ENCODE measurements at regions not wholly inside any gene's neighbourhood (a gene's known extent, or its start where the extent isn't known, plus 50 kb on each side); places are given as distances from the start of the nearest gene placed in this dataset.

GRCh38 chr3:177469216-177469615, 271.9 kb upstream of the TBL1XR1 start:
- no peak for TF ChIP-seq CTCF (IDR thresholded peaks at IDR 0.05; ENCODE audit: control insufficient read depth, insufficient read depth, low read depth, low read length, missing control alignments)
- H3K4me3 ChIP-seq (ENCODE audit: control insufficient read depth, low read depth, low read length) = no peak overlapping the region
- no peak for DNase-seq (ENCODE audit: low read depth)

- H3K4me3 ChIP-seq (ENCODE audit: control insufficient read depth, low read depth, low read length) = no peak overlapping the region
- no peak for TF ChIP-seq CTCF (IDR thresholded peaks at IDR 0.05; ENCODE audit: control insufficient read depth, insufficient read depth, low read depth, low read length, missing control alignments)
- no peak for DNase-seq (ENCODE audit: low read depth)
Observed at GRCh38 chr3:177470197-177470941, 273.1 kb upstream of the TBL1XR1 start.

GRCh38 chr3:177471733-177472480, 274.6 kb upstream of the TBL1XR1 start:
- DNase-seq (ENCODE audit: low read depth) = no peak
- TF ChIP-seq CTCF (IDR thresholded peaks at IDR 0.05; ENCODE audit: control insufficient read depth, insufficient read depth, low read depth, low read length, missing control alignments) = no peak

GRCh38 chr3:177473184-177473583, 275.9 kb upstream of the TBL1XR1 start:
- peak; percentile 7 for DNase-seq (ENCODE audit: low read depth)
- no peak for TF ChIP-seq CTCF (IDR thresholded peaks at IDR 0.05; ENCODE audit: control insufficient read depth, insufficient read depth, low read depth, low read length, missing control alignments)
- no peak overlapping the region for H3K4me3 ChIP-seq (ENCODE audit: control insufficient read depth, low read depth, low read length)

More at GRCh38 chr3:177471733-177472480, 274.6 kb upstream of the TBL1XR1 start:
- no peak overlapping the region for H3K4me3 ChIP-seq (ENCODE audit: control insufficient read depth, low read depth, low read length)

- no peak overlapping the region for H3K4me3 ChIP-seq (ENCODE audit: control insufficient read depth, low read depth, low read length)
- no peak for DNase-seq (ENCODE audit: low read depth)
- no peak for TF ChIP-seq CTCF (IDR thresholded peaks at IDR 0.05; ENCODE audit: control insufficient read depth, insufficient read depth, low read depth, low read length, missing control alignments)
Observed at GRCh38 chr3:177473903-177474302, 276.6 kb upstream of the TBL1XR1 start.

GRCh38 chr3:177474652-177475355, 277.5 kb upstream of the TBL1XR1 start:
- DNase-seq (ENCODE audit: low read depth) = no peak
- no peak for TF ChIP-seq CTCF (IDR thresholded peaks at IDR 0.05; ENCODE audit: control insufficient read depth, insufficient read depth, low read depth, low read length, missing control alignments)
- H3K4me3 ChIP-seq (ENCODE audit: control insufficient read depth, low read depth, low read length) = no peak overlapping the region
